ENCODE measurements at regions not wholly inside any gene's neighbourhood (a gene's known extent, or its start where the extent isn't known, plus 50 kb on each side); places are given as distances from the start of the nearest gene placed in this dataset.
A peak's percentile ranks its signal among the peaks of the same experiment; 100 is the strongest.

DNA sequence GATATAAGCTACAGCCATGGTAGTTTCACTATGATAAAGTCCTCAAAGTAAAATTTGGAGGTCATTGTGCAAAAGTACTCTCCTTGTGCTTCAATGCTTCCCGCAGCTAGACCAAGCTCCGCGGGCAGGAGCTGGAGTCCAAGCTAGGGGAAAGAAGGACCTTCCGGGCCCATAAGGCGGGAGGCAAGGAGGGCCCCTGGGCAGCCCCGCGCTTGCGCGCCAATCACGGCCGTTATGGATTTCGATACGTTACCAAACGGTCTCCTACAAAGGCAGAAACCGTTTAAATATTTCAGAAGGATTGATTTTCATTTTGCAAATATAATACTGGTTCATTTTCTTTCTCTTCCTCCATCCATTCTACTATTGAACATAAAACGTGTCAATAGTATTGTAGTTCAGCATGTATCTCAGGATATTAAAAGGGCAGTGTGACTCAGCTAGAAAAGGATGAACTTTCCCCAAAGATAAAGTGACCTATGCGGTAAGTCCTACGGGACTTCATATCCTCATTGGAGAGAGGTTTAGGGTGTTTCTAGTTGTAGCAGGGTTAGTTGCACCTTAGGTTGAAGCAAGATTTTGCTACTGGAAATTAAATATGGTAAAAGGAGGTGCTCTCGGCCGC, 128.0 kb downstream of the KIF20B start:
- DNase-seq, result no peak

DNA sequence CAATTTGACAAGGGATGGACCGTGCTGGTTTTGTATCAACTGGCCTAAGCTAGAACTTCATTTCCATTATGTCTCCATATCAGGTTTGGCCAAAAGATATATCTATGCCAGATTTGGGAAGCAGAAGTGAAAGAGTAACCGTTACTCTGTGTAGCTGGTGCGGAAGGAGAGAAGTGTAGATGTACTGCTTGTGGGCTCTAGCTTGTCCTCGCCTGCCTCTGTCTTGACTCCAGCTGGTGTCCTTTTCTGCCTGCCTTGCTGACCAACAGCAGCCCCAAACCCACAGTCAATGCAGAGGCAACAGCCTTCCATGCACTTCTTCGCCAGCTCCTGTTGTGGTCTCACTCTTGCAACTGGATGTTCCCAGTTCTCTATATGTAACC, 128.5 kb downstream of the KIF20B start:
- no peak for DNase-seq

DNA sequence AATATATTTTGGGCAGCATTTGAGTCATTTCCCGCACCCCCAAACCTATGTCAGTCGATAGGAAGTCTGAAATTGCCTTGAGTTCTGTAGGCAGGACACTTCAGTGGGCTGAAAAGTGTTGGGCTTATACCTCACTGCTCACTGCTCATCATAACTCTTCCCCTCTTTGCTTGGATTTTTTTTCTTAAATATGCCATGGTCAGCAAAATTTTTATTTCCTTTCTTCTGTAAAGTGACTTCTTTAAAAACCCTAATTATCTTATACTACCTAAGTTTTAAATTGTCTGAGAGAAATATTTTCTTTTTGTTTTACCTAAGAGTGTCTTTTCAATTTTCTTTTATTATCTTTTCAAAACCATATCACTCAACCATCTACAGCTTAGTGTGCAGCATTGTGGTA, 129.2 kb downstream of the KIF20B start:
- DNase-seq, result no peak

DNA sequence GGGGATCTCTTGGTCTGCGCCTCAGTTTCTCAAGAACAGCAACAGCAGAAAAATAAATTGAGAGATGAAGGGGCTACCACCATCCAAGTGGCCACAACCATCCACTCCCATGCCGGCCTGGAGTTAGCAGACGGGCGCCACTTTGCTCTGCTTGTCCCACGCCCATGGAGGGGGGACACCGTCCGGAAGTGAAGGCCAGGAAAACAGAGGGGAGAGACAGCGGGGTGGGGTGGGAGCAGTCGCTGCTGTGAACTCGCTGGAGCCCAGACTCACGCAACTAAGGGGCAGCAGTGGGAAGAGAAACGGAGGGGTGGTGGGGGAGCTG, 135.4 kb downstream of the KIF20B start:
- no peak for DNase-seq

DNA sequence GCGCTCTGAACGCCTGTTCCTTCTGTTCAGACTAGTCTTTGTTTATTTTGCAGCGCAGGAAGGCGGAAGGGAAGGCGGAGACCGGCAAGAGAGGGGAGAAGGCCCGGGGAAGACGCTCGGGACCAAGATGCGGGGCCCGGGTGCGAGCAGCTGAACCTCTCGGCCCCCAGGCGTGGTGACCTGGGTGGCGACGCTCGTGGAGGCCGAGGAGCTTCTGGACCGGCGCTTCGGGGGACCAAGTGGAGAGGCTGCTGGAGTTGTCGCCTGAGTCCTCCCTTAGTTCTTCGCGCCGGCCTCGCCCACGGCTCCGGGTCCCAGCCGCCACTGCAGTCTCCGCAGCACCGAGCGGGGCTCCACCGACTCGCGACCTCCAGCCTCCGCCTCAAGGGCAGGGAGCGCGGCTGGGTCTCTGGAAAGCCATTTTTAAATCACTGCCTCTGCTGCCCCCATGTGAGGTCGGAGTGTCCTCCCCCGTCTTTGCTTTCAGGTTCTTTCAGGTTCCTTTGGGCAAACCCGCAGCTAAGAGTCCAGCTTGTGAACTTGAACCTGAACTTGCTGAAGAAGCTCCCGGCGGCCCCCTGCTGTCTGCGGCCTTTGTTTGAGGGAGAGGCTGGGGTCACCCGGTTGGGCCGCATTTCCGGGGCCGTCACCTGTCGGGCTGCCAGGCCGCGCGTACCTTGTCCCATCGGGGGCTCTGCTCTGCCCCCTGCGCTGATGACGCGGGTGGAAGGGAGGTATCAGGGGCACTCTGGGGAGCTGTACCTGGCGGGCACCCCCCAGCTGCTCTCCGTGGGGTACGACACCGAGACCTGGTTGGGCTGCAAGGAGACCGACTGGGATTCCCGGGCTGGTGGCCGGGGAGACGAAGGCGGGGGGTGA, 136.0 kb downstream of the KIF20B start:
- no peak for DNase-seq

GRCh38 chr10:89838044-89838615, 136.7 kb downstream of the KIF20B start:
- no peak for DNase-seq

- no peak for DNase-seq
These were observed 144.3 kb downstream of the KIF20B start for GRCh38 chr10:89845541-89846280.

GRCh38 chr10:89846281-89846630, 144.9 kb downstream of the KIF20B start:
- no peak for DNase-seq

DNA sequence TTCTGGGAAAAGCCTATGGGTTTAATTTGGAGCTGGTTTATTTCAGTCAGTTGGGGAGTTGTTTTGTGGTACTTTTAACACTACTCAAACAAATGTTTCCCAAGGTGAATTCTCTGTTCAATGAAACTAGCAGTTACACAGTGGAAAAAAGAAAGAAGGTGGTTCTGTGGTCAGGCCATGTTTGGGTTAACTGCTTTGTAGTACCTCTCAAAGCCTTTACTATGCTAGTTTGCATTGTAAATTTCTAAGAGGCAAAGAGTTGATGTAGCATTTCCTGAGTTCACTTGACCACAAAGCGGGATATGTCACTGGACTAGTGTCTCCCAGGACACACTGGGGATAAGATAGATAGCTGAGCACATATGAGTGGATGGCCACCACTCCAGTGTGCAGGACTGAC, 145.4 kb downstream of the KIF20B start:
- no peak for DNase-seq

DNA sequence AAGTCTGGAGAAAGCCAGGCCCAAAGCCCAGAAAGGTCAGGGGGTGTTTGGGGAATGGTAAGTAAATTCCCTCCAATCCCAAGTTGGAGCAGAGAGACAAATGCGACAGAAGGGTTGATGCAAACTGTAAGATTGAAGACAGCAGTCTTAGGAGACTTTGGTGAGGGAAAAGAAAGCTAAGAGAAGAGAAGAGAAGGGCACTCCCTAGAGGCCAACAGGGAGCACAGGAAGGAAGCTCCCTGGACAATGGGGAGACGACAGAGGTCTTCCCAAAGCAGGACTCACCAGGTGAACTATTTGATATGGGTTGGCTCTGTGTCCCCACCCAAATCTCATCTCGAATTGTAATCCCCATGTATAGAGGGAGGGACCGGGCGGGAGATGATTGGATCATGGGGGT, 151.5 kb downstream of the KIF20B start:
- no peak for DNase-seq

GRCh38 chr10:89853781-89854191, 152.4 kb downstream of the KIF20B start:
- DNase-seq, result peak in 1 of 3 experiments; percentile 2

- DNase-seq, result no peak
These were observed 156.1 kb downstream of the KIF20B start for GRCh38 chr10:89857431-89858042.

GRCh38 chr10:89861199-89861573, 159.8 kb downstream of the KIF20B start:
- no peak for DNase-seq

GRCh38 chr10:89861584-89862301, 160.4 kb downstream of the KIF20B start:
- peak in 1 of 3 experiments; percentile 18 for DNase-seq

DNA sequence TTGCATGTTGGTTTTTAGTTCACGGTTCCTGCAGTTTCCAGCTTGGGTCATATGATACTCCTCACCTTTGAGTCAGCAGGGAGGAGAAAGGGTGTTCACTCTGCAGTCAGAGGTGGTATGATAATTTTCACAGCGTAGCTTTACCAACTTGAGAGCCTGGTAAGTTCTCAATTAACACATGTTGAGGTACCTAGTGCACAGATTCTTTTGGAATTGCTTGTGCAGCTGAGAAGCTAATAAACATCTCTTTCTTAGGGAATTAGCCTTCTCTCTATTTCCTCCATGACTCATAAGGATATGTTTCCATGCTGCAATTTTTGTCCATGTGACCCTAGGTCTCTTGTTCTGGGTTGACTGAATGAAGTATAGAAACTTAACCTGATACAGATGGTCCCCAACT, 166.6 kb downstream of the KIF20B start:
- no peak for DNase-seq

DNA sequence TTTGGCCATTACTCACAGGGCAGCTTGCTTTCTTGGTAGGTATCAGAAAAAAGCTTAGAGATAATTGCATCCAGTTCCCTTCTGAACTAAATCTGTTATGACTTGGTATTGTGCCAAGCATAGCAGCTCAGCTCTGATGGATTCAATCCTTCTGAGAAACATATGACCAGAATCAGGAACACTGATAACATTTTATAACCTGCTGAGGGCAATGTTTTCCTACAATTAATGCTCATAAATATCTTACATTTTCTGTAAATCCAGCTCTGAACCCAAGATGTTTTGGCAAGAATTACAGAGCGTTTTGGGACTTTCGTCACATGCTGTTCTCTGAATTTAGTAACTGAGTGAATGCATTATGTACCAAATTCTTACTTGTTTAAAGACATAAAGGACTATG, 167.8 kb downstream of the KIF20B start:
- DNase-seq, result no peak

GRCh38 chr10:89869592-89870156, 168.3 kb downstream of the KIF20B start:
- no peak for DNase-seq

DNA sequence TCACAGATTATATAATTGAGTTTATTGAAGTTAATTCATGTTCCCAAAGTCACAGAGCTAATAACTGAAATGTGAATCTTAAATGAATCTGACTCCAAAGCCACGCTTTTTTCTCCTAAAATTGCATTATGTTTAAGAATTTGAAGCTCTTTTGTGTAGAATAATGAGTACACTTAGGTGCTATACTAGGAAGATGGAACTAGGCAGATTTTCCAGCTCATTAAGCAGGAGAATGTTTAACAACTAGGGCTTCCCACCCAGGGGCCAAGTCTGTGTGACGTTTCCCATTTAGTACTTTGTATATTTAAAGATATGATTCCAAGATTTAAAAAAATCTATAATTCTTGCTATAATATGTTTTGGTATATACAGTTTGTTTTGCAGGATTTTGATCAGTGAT, 169.5 kb downstream of the KIF20B start:
- no peak for DNase-seq

DNA sequence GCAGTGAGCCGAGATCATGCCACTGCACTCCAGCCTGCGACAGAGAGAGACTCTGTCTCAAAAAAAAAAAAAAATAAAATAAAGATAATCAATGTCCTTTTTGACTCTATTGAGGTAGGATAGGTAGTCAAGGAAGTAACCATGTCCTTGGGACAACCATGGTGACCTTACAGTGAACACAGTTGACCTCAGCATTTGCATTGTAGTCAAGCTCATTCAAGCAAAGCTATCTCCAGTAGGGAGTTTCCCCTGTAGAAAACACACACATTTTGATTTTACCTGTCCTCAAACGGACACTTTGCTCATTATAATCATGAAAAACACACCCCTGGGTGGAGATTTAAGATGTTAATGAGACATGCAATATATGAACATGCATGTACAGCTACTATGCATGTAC, 171.7 kb downstream of the KIF20B start:
- DNase-seq, result no peak

DNA sequence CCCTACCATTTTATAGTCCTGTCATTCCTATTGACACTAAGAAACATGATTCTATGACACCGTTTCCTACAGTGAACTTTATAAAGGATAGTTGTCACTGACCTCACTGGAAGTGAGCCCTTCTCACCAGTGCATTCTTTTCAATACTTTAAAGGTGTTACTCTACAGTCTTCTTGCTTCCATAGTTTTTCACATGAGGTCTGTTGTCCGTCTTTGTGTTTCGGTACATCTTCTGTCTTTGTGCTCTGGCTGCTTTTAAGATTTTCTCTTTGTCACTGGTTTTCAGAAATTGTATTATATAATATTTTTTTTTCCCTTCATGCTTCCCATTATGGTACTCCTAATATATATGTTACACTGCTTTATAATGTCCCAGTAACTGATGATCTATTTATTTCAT, 174.2 kb downstream of the KIF20B start:
- no peak for DNase-seq

GRCh38 chr10:89879121-89879520, 177.7 kb downstream of the KIF20B start:
- DNase-seq, result no peak

DNA sequence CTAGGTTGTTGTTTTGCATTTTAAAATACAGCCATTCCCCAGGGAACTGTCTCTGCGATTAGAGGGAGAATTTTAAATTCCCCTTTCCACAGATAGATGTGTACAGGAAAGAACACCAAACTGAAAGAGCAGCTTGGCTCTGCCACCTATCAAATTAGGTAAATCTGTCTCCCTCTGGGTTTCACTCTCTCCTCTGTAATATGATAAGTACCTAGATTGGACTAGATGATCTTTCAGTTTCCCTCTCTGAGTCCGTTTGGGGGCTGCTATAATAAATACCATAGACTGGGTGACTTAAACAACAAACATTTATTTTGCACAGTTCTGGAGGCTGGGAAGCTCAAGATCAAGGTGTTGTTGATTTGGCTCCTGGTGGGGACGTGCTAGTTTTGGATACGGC, 186.0 kb downstream of the KIF20B start:
- no peak for DNase-seq

All from NCI-H1417 (cell line).